NB4 (cell line): ENCODE measurements at regions not wholly inside any gene's neighbourhood (a gene's known extent, or its start where the extent isn't known, plus 50 kb on each side); places are given as distances from the start of the nearest gene placed in this dataset.

ENCODE experiments used
- CTCF ChIP-seq: IDR thresholded peaks from one replicate; pipeline ENCODE4 v1.5.1; 2012; ENCODE audit warnings: low read depth, low read length
- MAX ChIP-seq: IDR thresholded peaks from 2 replicates; pipeline ENCODE4 v1.6.1; 2011; ENCODE audit warnings: low read depth, low read length
- MYC ChIP-seq: IDR thresholded peaks from 2 replicates; pipeline ENCODE4 v1.6.1; 2011; ENCODE audit warnings: low read depth, low read length
- POLR2A ChIP-seq: IDR thresholded peaks from 2 replicates; pipeline ENCODE4 v1.6.1; 2011; ENCODE audit warnings: mild to moderate bottlenecking; ENCODE audit not compliant: insufficient read length; ENCODE audit errors: extremely low read depth

- no peak for TF ChIP-seq CTCF
- no peak for TF ChIP-seq POLR2A
- TF ChIP-seq MAX: no peak
- no peak for TF ChIP-seq MYC
Measured at GRCh38 chr14:61877768-61878167, 115.5 kb downstream of the SNAPC1 start.
